ENCODE measurements at regions not wholly inside any gene's neighbourhood (a gene's known extent, or its start where the extent isn't known, plus 50 kb on each side); places are given as distances from the start of the nearest gene placed in this dataset.

GRCh38 chr1:222970040-222970439 lies 155.2 kb downstream of the DISP1 start:
- BruUV-seq (replicated peaks) = no TSS peak
- Mint-ChIP-seq H3K27ac (ENCODE audit: low read depth, unreplicated experiment) (no peak overlapping the region), H3K9me3 (ENCODE audit: unreplicated experiment) (no peaks in the 10 kb centered on the region), H3K4me3 (ENCODE audit: unreplicated experiment) (no peak overlapping the region), H3K27me3 (ENCODE audit: insufficient read depth, unreplicated experiment) (no peaks in the 10 kb centered on the region), H3K4me1 (ENCODE audit: insufficient read depth, unreplicated experiment) (no peaks in the 10 kb centered on the region), H3K36me3 (ENCODE audit: insufficient read depth, unreplicated experiment) (no peaks in the 10 kb centered on the region)
- POLR2A ChIA-PET = interaction anchor here (0.6 to 0.7 kb wide), 2 partner anchors 13 to 110 kb away, joined by 3 read pairs; no protein-coding TSS in a partner anchor
- CTCF ChIA-PET = interaction anchor here (0.7 kb wide), 1 partner anchor 184 kb away, joined by 3 read pairs; no protein-coding TSS in a partner anchor
- intact Hi-C loops (cut with micrococcal nuclease) = no loop called here
- no peak for DNase-seq (ENCODE audit: unreplicated experiment)
- no peak for TF ChIP-seq CTCF (IDR thresholded peaks at IDR 0.05; ENCODE audit: unreplicated experiment)

GRCh38 chr1:222970711-222971110 lies 155.9 kb downstream of the DISP1 start:
- no peaks in the 10 kb centered on the region for H3K9me3 Mint-ChIP-seq (ENCODE audit: unreplicated experiment)
- H3K4me3 Mint-ChIP-seq (ENCODE audit: unreplicated experiment) = no peak overlapping the region
- CTCF ChIA-PET = interaction anchor here (0.5 to 0.7 kb wide), 4 partner anchors 39 to 649 kb away, joined by 3 to 4 read pairs (median 3); no protein-coding TSS in a partner anchor
- H3K36me3 Mint-ChIP-seq (ENCODE audit: insufficient read depth, unreplicated experiment) = peaks cover 4% of the 10 kb centered on the region
- peaks cover 5% of the 10 kb centered on the region for H3K4me1 Mint-ChIP-seq (ENCODE audit: insufficient read depth, unreplicated experiment)
- POLR2A ChIA-PET = interaction anchor here (0.6 to 0.7 kb wide), 3 partner anchors 18 to 732 kb away, joined by 3 to 4 read pairs (median 3); no protein-coding TSS in a partner anchor
- intact Hi-C loops (cut with micrococcal nuclease) = no loop called here
- no peak for TF ChIP-seq CTCF (IDR thresholded peaks at IDR 0.05; ENCODE audit: unreplicated experiment)
- BruUV-seq (replicated peaks) = no TSS peak
- no peaks in the 10 kb centered on the region for H3K27me3 Mint-ChIP-seq (ENCODE audit: insufficient read depth, unreplicated experiment)
- H3K27ac Mint-ChIP-seq (ENCODE audit: low read depth, unreplicated experiment) = no peak overlapping the region
- DNase-seq (ENCODE audit: unreplicated experiment) = no peak

- Mint-ChIP-seq H3K4me1 (ENCODE audit: insufficient read depth, unreplicated experiment) (peaks cover 6% of the 10 kb centered on the region), H3K9me3 (ENCODE audit: unreplicated experiment) (no peaks in the 10 kb centered on the region), H3K27me3 (ENCODE audit: insufficient read depth, unreplicated experiment) (no peaks in the 10 kb centered on the region), H3K4me3 (ENCODE audit: unreplicated experiment) (no peak overlapping the region), H3K36me3 (ENCODE audit: insufficient read depth, unreplicated experiment) (peaks cover 4% of the 10 kb centered on the region), H3K27ac (ENCODE audit: low read depth, unreplicated experiment) (no peak overlapping the region)
- no peak for DNase-seq (ENCODE audit: unreplicated experiment)
- CTCF ChIA-PET = interaction anchor here (0.5 to 0.7 kb wide), 4 partner anchors 38 to 649 kb away, joined by 3 to 4 read pairs (median 3); no protein-coding TSS in a partner anchor
- BruUV-seq (replicated peaks) = no TSS peak
- no peak for TF ChIP-seq CTCF (IDR thresholded peaks at IDR 0.05; ENCODE audit: unreplicated experiment)
- POLR2A ChIA-PET = interaction anchor here (0.6 to 0.7 kb wide), 3 partner anchors 19 to 731 kb away, joined by 3 to 4 read pairs (median 3); no protein-coding TSS in a partner anchor
- intact Hi-C loops (cut with micrococcal nuclease) = no loop called here
Observed at GRCh38 chr1:222971146-222971545, 156.3 kb downstream of the DISP1 start.

GRCh38 chr1:222973561-222973960 lies 158.7 kb downstream of the DISP1 start:
- H3K36me3 Mint-ChIP-seq (ENCODE audit: insufficient read depth, unreplicated experiment) = peaks cover 4% of the 10 kb centered on the region
- H3K4me1 Mint-ChIP-seq (ENCODE audit: insufficient read depth, unreplicated experiment) = peaks cover 6% of the 10 kb centered on the region
- H3K4me3 Mint-ChIP-seq (ENCODE audit: unreplicated experiment) = no peak overlapping the region
- no peak for DNase-seq (ENCODE audit: unreplicated experiment)
- TF ChIP-seq CTCF (IDR thresholded peaks at IDR 0.05; ENCODE audit: unreplicated experiment) = no peak
- intact Hi-C loops (cut with micrococcal nuclease) = no loop called here
- no TSS peak for BruUV-seq (replicated peaks)
- H3K27ac Mint-ChIP-seq (ENCODE audit: low read depth, unreplicated experiment) = no peak overlapping the region
- POLR2A ChIA-PET = no interaction called here
- no peaks in the 10 kb centered on the region for H3K9me3 Mint-ChIP-seq (ENCODE audit: unreplicated experiment)
- no peaks in the 10 kb centered on the region for H3K27me3 Mint-ChIP-seq (ENCODE audit: insufficient read depth, unreplicated experiment)
- CTCF ChIA-PET = interaction anchor here (0.7 to 1.1 kb wide), 3 partner anchors 50 to 1440 kb away, joined by 3 to 5 read pairs (median 3); no protein-coding TSS in a partner anchor

Data from MCF 10A (cell line).